ENCODE measurements at regions not wholly inside any gene's neighbourhood (a gene's known extent, or its start where the extent isn't known, plus 50 kb on each side); places are given as distances from the start of the nearest gene placed in this dataset.

GRCh38 chr18:34942276-34942675 lies 98.9 kb upstream of the MAPRE2 start:
- DNase-seq: no peak
- Histone ChIP-seq H3K27me3 (no peaks in the 10 kb centered on the region), H3K36me3 (no peaks in the 10 kb centered on the region), H3K27ac (no peak overlapping the region), H3K4me3 (no peak overlapping the region), H3K9me3 (no peaks in the 10 kb centered on the region), H3K4me1 (no peaks in the 10 kb centered on the region)
- no peak for TF ChIP-seq POLR2A (IDR thresholded peaks at IDR 0.05)
- no peak for TF ChIP-seq CTCF (IDR thresholded peaks at IDR 0.05)
- intact Hi-C loops (cut with DNase I; ENCODE audit: low total_unique reads): no loop called here

- intact Hi-C loops (cut with DNase I; ENCODE audit: low total_unique reads): no loop called here
- no peaks in the 10 kb centered on the region for H3K27me3 ChIP-seq
- TF ChIP-seq POLR2A (IDR thresholded peaks at IDR 0.05) (no peak), CTCF (IDR thresholded peaks at IDR 0.05) (no peak)
- H3K4me3 ChIP-seq: no peak overlapping the region
- no peaks in the 10 kb centered on the region for H3K9me3 ChIP-seq
- no peaks in the 10 kb centered on the region for H3K36me3 ChIP-seq
- no peaks in the 10 kb centered on the region for H3K4me1 ChIP-seq
- H3K27ac ChIP-seq: no peak overlapping the region
- no peak for DNase-seq
Observed at GRCh38 chr18:34942975-34943374, 98.2 kb upstream of the MAPRE2 start.

GRCh38 chr18:34943587-34943986 lies 97.6 kb upstream of the MAPRE2 start:
- DNase-seq: no peak
- Histone ChIP-seq H3K4me1 (no peaks in the 10 kb centered on the region), H3K4me3 (no peak overlapping the region), H3K9me3 (no peaks in the 10 kb centered on the region), H3K27ac (no peak overlapping the region), H3K36me3 (no peaks in the 10 kb centered on the region), H3K27me3 (no peaks in the 10 kb centered on the region)
- TF ChIP-seq POLR2A (IDR thresholded peaks at IDR 0.05) (no peak), CTCF (IDR thresholded peaks at IDR 0.05) (no peak)
- intact Hi-C loops (cut with DNase I; ENCODE audit: low total_unique reads): no loop called here

GRCh38 chr18:34947711-34948125 lies 93.5 kb upstream of the MAPRE2 start:
- TF ChIP-seq CTCF (IDR thresholded peaks at IDR 0.05) (no peak), POLR2A (IDR thresholded peaks at IDR 0.05) (no peak)
- DNase-seq: no peak
- H3K4me1 ChIP-seq: no peaks in the 10 kb centered on the region
- H3K9me3 ChIP-seq: no peaks in the 10 kb centered on the region
- no peaks in the 10 kb centered on the region for H3K36me3 ChIP-seq
- no peak overlapping the region for H3K4me3 ChIP-seq
- H3K27me3 ChIP-seq: no peaks in the 10 kb centered on the region
- H3K27ac ChIP-seq: no peak overlapping the region
- intact Hi-C loops (cut with DNase I; ENCODE audit: low total_unique reads): no loop called here

- Histone ChIP-seq H3K27me3 (no peaks in the 10 kb centered on the region), H3K4me3 (no peak overlapping the region), H3K9me3 (no peaks in the 10 kb centered on the region), H3K27ac (no peak overlapping the region), H3K4me1 (no peaks in the 10 kb centered on the region), H3K36me3 (no peaks in the 10 kb centered on the region)
- intact Hi-C loops (cut with DNase I; ENCODE audit: low total_unique reads): no loop called here
- no peak for DNase-seq
- TF ChIP-seq CTCF (IDR thresholded peaks at IDR 0.05): no peak
- TF ChIP-seq POLR2A (IDR thresholded peaks at IDR 0.05): no peak
Observed at GRCh38 chr18:34951625-34952379, 89.4 kb upstream of the MAPRE2 start.
